Mesothelial cell of epicardium (in vitro differentiated cells): ENCODE measurements at regions not wholly inside any gene's neighbourhood (a gene's known extent, or its start where the extent isn't known, plus 50 kb on each side); places are given as distances from the start of the nearest gene placed in this dataset.

ENCODE experiments used
- DNase-seq, 2 experiments: peaks; one replicate each; pipeline ENCODE4 v3.0.0; 2021; ENCODE audit warnings: low spot score in 2 of 2; ENCODE audit not compliant: unreplicated experiment in 2 of 2
- H3K27ac Mint-ChIP-seq: 2 replicates; pipeline ENCODE4 v1.8.0; 2021; ENCODE audit warnings: mixed read lengths
- H3K27me3 Mint-ChIP-seq: 2 replicates; pipeline ENCODE4 v1.8.0; 2021; ENCODE audit warnings: low read depth, mixed read lengths
- H3K36me3 Mint-ChIP-seq: 2 replicates; pipeline ENCODE4 v1.8.0; 2021; ENCODE audit warnings: mixed read lengths
- H3K4me1 Mint-ChIP-seq: 2 replicates; pipeline ENCODE4 v1.8.0; 2021; ENCODE audit warnings: mixed read lengths
- H3K4me3 Mint-ChIP-seq: 2 replicates; pipeline ENCODE4 v1.8.0; 2021; ENCODE audit warnings: mild to moderate bottlenecking, moderate library complexity, mixed read lengths
- H3K9me3 Mint-ChIP-seq: 2 replicates; pipeline ENCODE4 v1.8.0; 2021; ENCODE audit warnings: mixed read lengths
- TF ChIP-seq, protein P1 (sequence below): fragments of 200-600 bp; sonication (generic); IDR thresholded peaks from one replicate; pipeline ENCODE4 v1.5.0; 2021; ENCODE audit warnings: antibody characterized with exemption; ENCODE audit not compliant: unreplicated experiment

DNA sequence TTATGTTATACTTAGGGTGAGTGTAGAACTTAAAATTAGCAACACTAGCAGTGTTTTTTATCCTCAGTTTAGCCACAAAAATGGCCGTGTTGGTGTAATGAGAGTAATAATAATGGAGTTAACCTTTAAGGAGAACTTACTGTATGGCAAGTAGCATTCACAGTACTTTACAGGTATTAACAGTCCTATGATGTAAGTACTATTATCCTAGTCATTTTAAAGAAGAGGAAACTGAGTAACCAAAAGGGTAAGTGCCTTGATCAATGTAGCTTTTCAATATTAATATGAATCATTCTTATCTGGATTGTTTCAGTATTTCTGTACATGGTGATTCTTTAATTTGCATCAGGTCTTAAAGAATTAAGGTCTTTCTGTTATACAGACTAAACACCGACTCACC lies 170.3 kb downstream of the CD47 start:
- peaks cover 17% of the 10 kb centered on the region for H3K27me3 Mint-ChIP-seq
- H3K4me1 Mint-ChIP-seq, result no peaks in the 10 kb centered on the region
- no peak for DNase-seq
- no peaks in the 10 kb centered on the region for H3K36me3 Mint-ChIP-seq
- H3K4me3 Mint-ChIP-seq, result no peak overlapping the region
- H3K27ac Mint-ChIP-seq, result no peak overlapping the region
- H3K9me3 Mint-ChIP-seq, result peaks cover 5% of the 10 kb centered on the region
- TF ChIP-seq, protein P1, sequence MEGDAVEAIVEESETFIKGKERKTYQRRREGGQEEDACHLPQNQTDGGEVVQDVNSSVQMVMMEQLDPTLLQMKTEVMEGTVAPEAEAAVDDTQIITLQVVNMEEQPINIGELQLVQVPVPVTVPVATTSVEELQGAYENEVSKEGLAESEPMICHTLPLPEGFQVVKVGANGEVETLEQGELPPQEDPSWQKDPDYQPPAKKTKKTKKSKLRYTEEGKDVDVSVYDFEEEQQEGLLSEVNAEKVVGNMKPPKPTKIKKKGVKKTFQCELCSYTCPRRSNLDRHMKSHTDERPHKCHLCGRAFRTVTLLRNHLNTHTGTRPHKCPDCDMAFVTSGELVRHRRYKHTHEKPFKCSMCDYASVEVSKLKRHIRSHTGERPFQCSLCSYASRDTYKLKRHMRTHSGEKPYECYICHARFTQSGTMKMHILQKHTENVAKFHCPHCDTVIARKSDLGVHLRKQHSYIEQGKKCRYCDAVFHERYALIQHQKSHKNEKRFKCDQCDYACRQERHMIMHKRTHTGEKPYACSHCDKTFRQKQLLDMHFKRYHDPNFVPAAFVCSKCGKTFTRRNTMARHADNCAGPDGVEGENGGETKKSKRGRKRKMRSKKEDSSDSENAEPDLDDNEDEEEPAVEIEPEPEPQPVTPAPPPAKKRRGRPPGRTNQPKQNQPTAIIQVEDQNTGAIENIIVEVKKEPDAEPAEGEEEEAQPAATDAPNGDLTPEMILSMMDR, result no peak

DNA sequence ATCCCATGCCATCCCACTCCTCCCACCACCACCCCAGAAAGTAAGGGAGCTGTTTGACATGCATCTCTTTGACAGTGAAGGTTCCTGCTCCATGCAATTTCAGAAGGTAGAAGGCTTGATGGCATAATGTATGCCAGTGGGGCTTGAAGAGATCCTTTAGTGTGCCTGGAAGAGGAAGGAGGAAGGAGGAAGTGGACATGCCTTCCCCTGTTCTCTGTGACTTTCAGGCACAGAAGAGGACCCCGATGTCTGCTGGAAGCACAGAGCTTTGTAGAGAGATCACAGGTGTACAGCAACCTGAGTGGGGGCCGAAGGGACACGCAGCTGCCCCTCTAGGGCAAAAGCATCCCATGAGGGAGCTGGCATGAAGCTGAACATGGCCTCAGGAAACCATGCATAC lies 171.6 kb downstream of the CD47 start:
- Mint-ChIP-seq H3K27ac (no peak overlapping the region), H3K36me3 (no peaks in the 10 kb centered on the region), H3K9me3 (peaks cover 5% of the 10 kb centered on the region), H3K27me3 (peaks cover 17% of the 10 kb centered on the region), H3K4me3 (no peak overlapping the region), H3K4me1 (no peaks in the 10 kb centered on the region)
- TF ChIP-seq, protein P1, result no peak
- DNase-seq, result no peak

DNA sequence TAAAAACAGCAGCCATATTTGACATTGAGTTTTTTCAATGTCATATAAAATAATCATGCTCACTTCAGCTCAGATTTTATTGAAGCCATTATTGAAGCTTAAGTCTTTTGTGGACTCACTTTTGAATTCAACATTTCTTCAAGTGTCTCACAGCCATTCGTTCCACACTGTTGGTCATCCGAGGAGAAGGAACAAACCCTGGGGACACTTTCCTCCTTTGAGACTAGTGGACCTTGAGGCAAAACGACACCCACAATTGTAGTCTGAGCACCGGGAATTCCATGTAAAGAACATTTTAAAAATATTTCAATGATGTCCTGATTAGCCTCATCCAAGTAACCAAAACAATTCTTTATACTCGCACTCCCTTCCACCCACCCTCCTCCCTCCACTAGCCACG lies 174.7 kb downstream of the CD47 start:
- Mint-ChIP-seq H3K4me1 (no peaks in the 10 kb centered on the region), H3K4me3 (no peak overlapping the region), H3K36me3 (no peaks in the 10 kb centered on the region), H3K27me3 (peaks cover 11% of the 10 kb centered on the region), H3K27ac (no peak overlapping the region), H3K9me3 (peaks cover 5% of the 10 kb centered on the region)
- TF ChIP-seq, protein P1, result no peak
- no peak for DNase-seq

DNA sequence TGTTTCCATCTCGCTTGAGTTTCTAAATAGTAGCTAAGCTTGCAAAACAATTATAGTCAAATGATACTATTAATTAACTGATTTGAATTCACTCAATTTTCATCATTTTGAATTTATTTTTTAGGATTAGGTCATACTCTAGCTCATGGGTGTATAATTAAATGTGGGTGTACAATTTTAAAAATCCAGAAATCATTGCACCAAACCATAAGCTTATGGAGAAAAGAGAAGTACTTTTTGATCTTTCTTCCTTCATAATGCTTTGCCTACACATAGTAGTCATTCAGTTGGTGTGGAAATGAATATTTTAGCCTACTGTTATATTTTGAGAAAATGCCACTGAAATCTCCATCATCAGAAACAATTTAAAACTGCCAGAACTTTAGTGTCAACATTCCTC lies 175.1 kb downstream of the CD47 start:
- no peak for DNase-seq
- Mint-ChIP-seq H3K27ac (no peak overlapping the region), H3K27me3 (peaks cover 11% of the 10 kb centered on the region), H3K36me3 (no peaks in the 10 kb centered on the region), H3K9me3 (peaks cover 5% of the 10 kb centered on the region), H3K4me1 (no peaks in the 10 kb centered on the region), H3K4me3 (no peak overlapping the region)
- TF ChIP-seq, protein P1, result no peak

DNA sequence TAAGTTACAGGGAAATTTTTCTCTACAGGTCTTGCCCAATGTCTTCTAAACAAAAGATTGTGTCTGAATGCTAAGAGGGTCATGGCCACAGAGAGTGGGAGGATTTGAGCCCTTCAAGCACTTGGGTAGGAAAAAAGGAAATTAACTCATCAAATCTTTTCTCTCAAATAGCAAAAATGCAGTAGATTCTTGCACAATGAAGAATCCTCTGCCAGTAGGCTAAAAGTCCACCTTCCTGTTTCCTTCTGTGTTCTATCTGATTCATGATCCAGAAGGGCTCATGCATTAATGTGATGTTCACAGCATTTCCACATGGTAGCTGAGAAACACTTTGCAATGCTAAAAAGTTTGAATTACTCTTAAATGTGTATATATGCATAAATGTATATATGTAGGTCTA lies 177.1 kb downstream of the CD47 start:
- no peak for DNase-seq

More for the DNA sequence above, 177.1 kb downstream of the CD47 start:
- H3K4me3 Mint-ChIP-seq, result no peak overlapping the region
- H3K9me3 Mint-ChIP-seq, result peaks cover 5% of the 10 kb centered on the region
- H3K4me1 Mint-ChIP-seq, result no peaks in the 10 kb centered on the region
- H3K27ac Mint-ChIP-seq, result no peak overlapping the region
- no peaks in the 10 kb centered on the region for H3K36me3 Mint-ChIP-seq
- H3K27me3 Mint-ChIP-seq, result peaks cover 3% of the 10 kb centered on the region
- TF ChIP-seq, protein P1, result no peak
